SK-N-SH (cell line): ENCODE measurements at regions not wholly inside any gene's neighbourhood (a gene's known extent, or its start where the extent isn't known, plus 50 kb on each side); places are given as distances from the start of the nearest gene placed in this dataset.

Source experiments
- CTCF ChIA-PET: fragments of 300-600, 350-600 bp; formaldehyde crosslinking; extraction: SDS; loops from one replicate; lab custom pipeline; 2021; lab: Yijun Ruan, JAX
- POLR2A ChIA-PET: fragments of 350-600 bp; sonication (Branson Sonifier 250); formaldehyde crosslinking; extraction: SDS; loops from one replicate; lab custom pipeline; 2020; ENCODE audit warnings: antibody characterized with exemption, inconsistent platforms; lab: Yijun Ruan, JAX
- DNase-seq: peaks from one replicate; pipeline ENCODE4 v3.0.0; 2012
- H2AFZ ChIP-seq: fragments of 200-600 bp; sonication (generic); 2 replicates; pipeline ENCODE4 v1.8.1; 2016; ENCODE audit warnings: antibody characterized with exemption, mild to moderate bottlenecking, low read depth
- H3F3A ChIP-seq: fragments of 200-600 bp; sonication (generic); replicated peaks from 2 replicates; pipeline ENCODE3; 2016; ENCODE audit warnings: antibody characterized with exemption, mild to moderate bottlenecking; ENCODE audit not compliant: insufficient read depth
- H3K27ac ChIP-seq, 2 experiments: fragments of 200-500 bp in 1 of 2; fragments of 200-600 bp in 1 of 2; sonication (Bioruptor generic) in 1 of 2; sonication (generic), shearing (Covaris generic) in 1 of 2; 2 replicates each; pipeline versions ENCODE4 v1.5.1 to v1.6.1; 2014 to 2016; ENCODE audit warnings: low read depth in 2 of 2, inconsistent platforms in 1 of 2, low read length in 1 of 2, mild to moderate bottlenecking in 1 of 2, mixed read lengths in 1 of 2
- H3K27me3 ChIP-seq: fragments of 200-600 bp; sonication (generic), shearing (Covaris generic); 2 replicates; pipeline ENCODE4 v1.6.1; 2016; ENCODE audit warnings: mixed run types; ENCODE audit not compliant: insufficient read depth
- H3K36me3 ChIP-seq, 2 experiments: fragments of 200-500 bp in 1 of 2; fragments of 200-600 bp in 1 of 2; sonication (Bioruptor generic) in 1 of 2; sonication (generic) in 1 of 2; replicated peaks in 1 of 2; 2 replicates each; pipeline versions ENCODE3 to v1.5.1; 2014 to 2016; ENCODE audit warnings: low read length in 1 of 2, mild to moderate bottlenecking in 1 of 2; ENCODE audit not compliant: insufficient read depth in 2 of 2, control insufficient read depth in 1 of 2
- H3K4me1 ChIP-seq, 2 experiments: fragments of 200-500 bp in 1 of 2; fragments of 200-600 bp in 1 of 2; sonication (Bioruptor generic) in 1 of 2; sonication (generic), shearing (Covaris generic) in 1 of 2; 2 replicates each; pipeline versions ENCODE4 v1.5.1 to v1.6.1; 2014 to 2016; ENCODE audit warnings: low read depth in 1 of 2, low read length in 1 of 2, mixed run types in 1 of 2; ENCODE audit not compliant: insufficient read depth in 2 of 2, control insufficient read depth in 1 of 2
- H3K4me2 ChIP-seq: fragments of 200-600 bp; sonication (generic), shearing (Covaris generic); 2 replicates; pipeline ENCODE4 v1.6.1; 2017; ENCODE audit warnings: mixed run types
- H3K4me3 ChIP-seq, 2 experiments: fragments of 200-500 bp in 1 of 2; fragments of 200-600 bp in 1 of 2; sonication (Bioruptor generic) in 1 of 2; sonication (generic), shearing (Covaris generic) in 1 of 2; 2 replicates each; pipeline versions ENCODE4 v1.5.1 to v1.8.1; 2014 to 2016; ENCODE audit warnings: low read depth in 2 of 2, inconsistent platforms in 1 of 2, low read length in 1 of 2, mild to moderate bottlenecking in 1 of 2, mixed read lengths in 1 of 2, moderate library complexity in 1 of 2
- H3K79me2 ChIP-seq: fragments of 200-600 bp; sonication (generic); 2 replicates; pipeline ENCODE4 v1.8.1; 2017; ENCODE audit warnings: mild to moderate bottlenecking; ENCODE audit not compliant: insufficient read depth
- H3K9ac ChIP-seq: fragments of 200-600 bp; sonication (generic); 2 replicates; pipeline ENCODE4 v1.6.1; 2017; ENCODE audit warnings: mixed run types
- H3K9me2 ChIP-seq: fragments of 200-600 bp; sonication (generic); 2 replicates; pipeline ENCODE4 v1.6.1; 2017; ENCODE audit warnings: mixed run types
- H3K9me3 ChIP-seq: fragments of 200-600 bp; sonication (generic); 2 replicates; pipeline ENCODE4 v1.6.1; 2017; ENCODE audit warnings: mixed run types, mild to moderate bottlenecking, moderate library complexity
- H4K20me1 ChIP-seq: fragments of 200-600 bp; sonication (generic); 2 replicates; pipeline ENCODE4 v1.6.1; 2017; ENCODE audit warnings: mild to moderate bottlenecking, mixed run types; ENCODE audit not compliant: insufficient read depth
- CHD2 ChIP-seq: fragments of 150-350 bp; IDR thresholded peaks from 2 replicates; pipeline ENCODE4 v1.6.1; 2018; ENCODE audit warnings: low read length; ENCODE audit not compliant: partially characterized antibody
- EZH2phosphoT487 ChIP-seq: fragments of 200-600 bp; sonication (generic); IDR thresholded peaks from 2 replicates; pipeline ENCODE4 v1.6.1; 2017; ENCODE audit warnings: low read depth, mixed run types, mild to moderate bottlenecking, antibody characterized with exemption, moderate library complexity, borderline replicate concordance
- GABPA ChIP-seq: IDR thresholded peaks from 2 replicates; pipeline ENCODE4 v1.4.0; 2012; ENCODE audit warnings: low read depth, mild to moderate bottlenecking
- MAX ChIP-seq: IDR thresholded peaks from 2 replicates; pipeline ENCODE4 v1.4.0; 2012; ENCODE audit warnings: low read depth
- MEF2A ChIP-seq: IDR thresholded peaks from 2 replicates; pipeline ENCODE4 v1.4.0; 2012; ENCODE audit warnings: low read depth, borderline replicate concordance
- MXI1 ChIP-seq: IDR thresholded peaks from 2 replicates; pipeline ENCODE4 v1.6.1; 2012; ENCODE audit warnings: mild to moderate bottlenecking, low read depth, low read length, improper control_type of control experiment
- PBX3 ChIP-seq: IDR thresholded peaks from 2 replicates; pipeline ENCODE4; 2012
- RAD21 ChIP-seq: IDR thresholded peaks from 2 replicates; pipeline ENCODE4 v1.6.1; 2012; ENCODE audit warnings: mild to moderate bottlenecking, low read length
- RCOR1 ChIP-seq: fragments of 150-350 bp; IDR thresholded peaks from 2 replicates; pipeline ENCODE4 v1.6.1; 2017; ENCODE audit warnings: antibody characterized with exemption, low read length
- RFX5 ChIP-seq: IDR thresholded peaks from 2 replicates; pipeline ENCODE4 v1.6.1; 2012; ENCODE audit warnings: mild to moderate bottlenecking, improper control_type of control experiment, low read length
- TAF1 ChIP-seq: IDR thresholded peaks from 2 replicates; pipeline ENCODE4 v1.6.1; 2012; ENCODE audit warnings: low read depth, mild to moderate bottlenecking, low read length, moderate library complexity, borderline replicate concordance
- TCF12 ChIP-seq: IDR thresholded peaks from 2 replicates; pipeline ENCODE4 v1.4.0; 2012
- TEAD4 ChIP-seq: IDR thresholded peaks from 2 replicates; pipeline ENCODE4 v1.4.0; 2012; ENCODE audit warnings: mild to moderate bottlenecking, borderline replicate concordance; ENCODE audit not compliant: insufficient read depth
- TF ChIP-seq, protein P1 (sequence below): IDR thresholded peaks from 2 replicates; pipeline ENCODE4 v1.6.1; 2012; ENCODE audit warnings: mild to moderate bottlenecking, low read depth, low read length, moderate library complexity
- TF ChIP-seq, protein P2 (sequence below): IDR thresholded peaks from 2 replicates; pipeline ENCODE4 v1.4.0; 2012; ENCODE audit warnings: low read depth, borderline replicate concordance
- TF ChIP-seq, protein P3 (sequence below): fragments of 200-600 bp; sonication (generic); IDR thresholded peaks from 2 replicates; pipeline ENCODE4 v1.6.1; 2017; ENCODE audit warnings: antibody characterized with exemption, mild to moderate bottlenecking, moderate library complexity

DNA sequence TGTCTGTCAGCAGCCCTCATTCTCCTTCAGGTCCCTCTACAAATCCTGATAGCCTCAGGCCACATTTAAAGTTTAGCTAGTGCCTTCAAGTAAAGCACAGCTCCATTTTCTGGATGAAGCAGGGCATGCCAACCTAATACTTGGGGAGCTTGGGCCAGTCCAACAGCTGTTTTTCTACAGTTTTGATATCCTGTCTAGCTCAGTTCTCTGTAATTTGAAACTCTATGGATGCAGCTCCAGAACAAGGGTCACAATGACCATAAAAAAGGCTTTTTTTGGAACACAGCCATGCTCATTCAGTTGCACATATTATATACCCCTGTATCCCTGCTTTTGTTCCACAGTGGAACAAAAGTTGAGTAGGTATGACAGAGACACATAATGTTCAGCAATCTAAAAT, 373.5 kb downstream of the SUCLG1 start:
- Histone ChIP-seq H3K27ac (no peak overlapping the region), H3K27me3 (no peaks in the 10 kb centered on the region), H4K20me1 (no peaks in the 10 kb centered on the region), H3K9me3 (no peaks in the 10 kb centered on the region), H3K4me1 (no peaks in the 10 kb centered on the region), H3K9me2 (no peaks in the 10 kb centered on the region), H3K36me3 (no peaks in the 10 kb centered on the region), H3K79me2 (no peaks in the 10 kb centered on the region), H3K9ac (no peak overlapping the region), H2AFZ (no peak overlapping the region), H3K4me2 (no peak overlapping the region), H3F3A (no peaks in the 10 kb centered on the region), H3K4me3 (no peak overlapping the region)
- POLR2A ChIA-PET, result no interaction called here
- TF ChIP-seq, protein P1, sequence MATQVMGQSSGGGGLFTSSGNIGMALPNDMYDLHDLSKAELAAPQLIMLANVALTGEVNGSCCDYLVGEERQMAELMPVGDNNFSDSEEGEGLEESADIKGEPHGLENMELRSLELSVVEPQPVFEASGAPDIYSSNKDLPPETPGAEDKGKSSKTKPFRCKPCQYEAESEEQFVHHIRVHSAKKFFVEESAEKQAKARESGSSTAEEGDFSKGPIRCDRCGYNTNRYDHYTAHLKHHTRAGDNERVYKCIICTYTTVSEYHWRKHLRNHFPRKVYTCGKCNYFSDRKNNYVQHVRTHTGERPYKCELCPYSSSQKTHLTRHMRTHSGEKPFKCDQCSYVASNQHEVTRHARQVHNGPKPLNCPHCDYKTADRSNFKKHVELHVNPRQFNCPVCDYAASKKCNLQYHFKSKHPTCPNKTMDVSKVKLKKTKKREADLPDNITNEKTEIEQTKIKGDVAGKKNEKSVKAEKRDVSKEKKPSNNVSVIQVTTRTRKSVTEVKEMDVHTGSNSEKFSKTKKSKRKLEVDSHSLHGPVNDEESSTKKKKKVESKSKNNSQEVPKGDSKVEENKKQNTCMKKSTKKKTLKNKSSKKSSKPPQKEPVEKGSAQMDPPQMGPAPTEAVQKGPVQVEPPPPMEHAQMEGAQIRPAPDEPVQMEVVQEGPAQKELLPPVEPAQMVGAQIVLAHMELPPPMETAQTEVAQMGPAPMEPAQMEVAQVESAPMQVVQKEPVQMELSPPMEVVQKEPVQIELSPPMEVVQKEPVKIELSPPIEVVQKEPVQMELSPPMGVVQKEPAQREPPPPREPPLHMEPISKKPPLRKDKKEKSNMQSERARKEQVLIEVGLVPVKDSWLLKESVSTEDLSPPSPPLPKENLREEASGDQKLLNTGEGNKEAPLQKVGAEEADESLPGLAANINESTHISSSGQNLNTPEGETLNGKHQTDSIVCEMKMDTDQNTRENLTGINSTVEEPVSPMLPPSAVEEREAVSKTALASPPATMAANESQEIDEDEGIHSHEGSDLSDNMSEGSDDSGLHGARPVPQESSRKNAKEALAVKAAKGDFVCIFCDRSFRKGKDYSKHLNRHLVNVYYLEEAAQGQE, result no peak
- TF ChIP-seq PBX3 (no peak), CHD2 (no peak), MAX (no peak), RFX5 (no peak), MXI1 (no peak), RCOR1 (no peak), GABPA (no peak), TCF12 (no peak), RAD21 (no peak), MEF2A (no peak), TAF1 (no peak), TEAD4 (no peak), EZH2phosphoT487 (no peak)
- TF ChIP-seq, protein P2, sequence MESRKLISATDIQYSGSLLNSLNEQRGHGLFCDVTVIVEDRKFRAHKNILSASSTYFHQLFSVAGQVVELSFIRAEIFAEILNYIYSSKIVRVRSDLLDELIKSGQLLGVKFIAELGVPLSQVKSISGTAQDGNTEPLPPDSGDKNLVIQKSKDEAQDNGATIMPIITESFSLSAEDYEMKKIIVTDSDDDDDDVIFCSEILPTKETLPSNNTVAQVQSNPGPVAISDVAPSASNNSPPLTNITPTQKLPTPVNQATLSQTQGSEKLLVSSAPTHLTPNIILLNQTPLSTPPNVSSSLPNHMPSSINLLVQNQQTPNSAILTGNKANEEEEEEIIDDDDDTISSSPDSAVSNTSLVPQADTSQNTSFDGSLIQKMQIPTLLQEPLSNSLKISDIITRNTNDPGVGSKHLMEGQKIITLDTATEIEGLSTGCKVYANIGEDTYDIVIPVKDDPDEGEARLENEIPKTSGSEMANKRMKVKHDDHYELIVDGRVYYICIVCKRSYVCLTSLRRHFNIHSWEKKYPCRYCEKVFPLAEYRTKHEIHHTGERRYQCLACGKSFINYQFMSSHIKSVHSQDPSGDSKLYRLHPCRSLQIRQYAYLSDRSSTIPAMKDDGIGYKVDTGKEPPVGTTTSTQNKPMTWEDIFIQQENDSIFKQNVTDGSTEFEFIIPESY, result no peak
- TF ChIP-seq, protein P3, sequence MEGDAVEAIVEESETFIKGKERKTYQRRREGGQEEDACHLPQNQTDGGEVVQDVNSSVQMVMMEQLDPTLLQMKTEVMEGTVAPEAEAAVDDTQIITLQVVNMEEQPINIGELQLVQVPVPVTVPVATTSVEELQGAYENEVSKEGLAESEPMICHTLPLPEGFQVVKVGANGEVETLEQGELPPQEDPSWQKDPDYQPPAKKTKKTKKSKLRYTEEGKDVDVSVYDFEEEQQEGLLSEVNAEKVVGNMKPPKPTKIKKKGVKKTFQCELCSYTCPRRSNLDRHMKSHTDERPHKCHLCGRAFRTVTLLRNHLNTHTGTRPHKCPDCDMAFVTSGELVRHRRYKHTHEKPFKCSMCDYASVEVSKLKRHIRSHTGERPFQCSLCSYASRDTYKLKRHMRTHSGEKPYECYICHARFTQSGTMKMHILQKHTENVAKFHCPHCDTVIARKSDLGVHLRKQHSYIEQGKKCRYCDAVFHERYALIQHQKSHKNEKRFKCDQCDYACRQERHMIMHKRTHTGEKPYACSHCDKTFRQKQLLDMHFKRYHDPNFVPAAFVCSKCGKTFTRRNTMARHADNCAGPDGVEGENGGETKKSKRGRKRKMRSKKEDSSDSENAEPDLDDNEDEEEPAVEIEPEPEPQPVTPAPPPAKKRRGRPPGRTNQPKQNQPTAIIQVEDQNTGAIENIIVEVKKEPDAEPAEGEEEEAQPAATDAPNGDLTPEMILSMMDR, result no peak
- no peak for DNase-seq
- CTCF ChIA-PET, result no interaction called here
